GM19324 (cell line): ENCODE measurements at regions not wholly inside any gene's neighbourhood (a gene's known extent, or its start where the extent isn't known, plus 50 kb on each side); places are given as distances from the start of the nearest gene placed in this dataset.

Source experiments
- ATAC-seq: cut with Tn5 transposase; IDR thresholded peaks from one replicate; pipeline ENCODE4 v1.9.1; 2021; ENCODE audit warnings: mild to moderate bottlenecking, moderate library complexity; ENCODE audit not compliant: unreplicated experiment, low FRiP score

DNA sequence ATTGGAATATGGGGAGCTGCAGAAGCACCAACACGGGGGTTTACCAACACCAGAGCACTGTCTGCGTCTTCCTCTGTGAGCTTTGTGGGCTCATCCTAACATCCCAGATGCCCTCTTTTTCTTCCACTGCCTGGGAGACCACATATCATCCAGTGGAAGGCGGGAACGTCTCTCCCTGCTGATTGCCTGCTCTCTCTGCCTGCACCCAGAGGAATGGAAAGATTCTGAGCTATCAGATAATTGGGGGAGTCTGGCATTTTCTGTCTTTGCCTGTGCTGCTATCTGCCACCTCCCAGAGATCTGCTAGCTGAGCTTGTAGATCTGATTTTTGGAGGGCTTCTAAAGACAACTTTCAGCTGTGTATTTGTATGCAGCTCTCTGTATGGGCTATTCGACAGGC is 166.2 kb upstream of the PLXNA2 start:
- ATAC-seq, result no peak

DNA sequence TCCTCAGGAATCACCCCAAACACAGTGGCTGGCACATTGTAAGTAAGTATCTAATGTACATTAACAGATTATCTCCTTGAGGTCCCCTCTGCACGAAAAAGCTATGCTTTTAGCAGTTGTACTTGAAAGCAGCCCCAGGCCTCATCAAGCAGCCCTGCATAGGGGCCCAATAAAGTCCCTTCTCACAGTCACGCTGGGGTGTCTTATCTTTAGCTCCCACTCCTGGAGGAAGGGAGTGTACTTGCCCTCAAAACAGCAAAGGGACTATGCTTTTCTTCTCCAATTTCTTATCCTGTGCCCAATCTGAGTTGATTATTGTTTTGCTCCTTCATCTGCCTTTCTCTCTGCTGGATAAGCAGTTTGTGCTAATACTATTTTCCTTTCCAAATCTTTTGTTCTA is 168.8 kb upstream of the PLXNA2 start:
- no peak for ATAC-seq

DNA sequence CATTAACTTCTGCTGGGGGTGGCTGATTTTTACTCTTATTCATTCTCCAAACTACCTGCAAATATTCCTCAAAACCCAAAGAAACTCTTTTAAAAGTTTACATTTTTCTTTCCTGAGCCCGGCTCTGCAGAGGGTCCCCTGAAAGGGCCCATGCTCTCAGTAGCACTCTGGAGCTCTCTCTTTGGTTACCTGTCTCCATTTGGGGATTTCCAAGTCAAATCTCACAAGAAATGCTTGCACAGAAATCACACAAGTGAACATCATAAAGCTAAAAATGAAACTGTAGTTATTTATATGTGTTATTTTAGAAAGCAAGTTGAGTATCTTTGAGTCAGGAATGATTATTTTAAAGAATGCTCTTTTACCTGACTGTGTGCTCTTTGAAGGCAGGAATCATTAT is 174.5 kb upstream of the PLXNA2 start:
- ATAC-seq, result no peak

DNA sequence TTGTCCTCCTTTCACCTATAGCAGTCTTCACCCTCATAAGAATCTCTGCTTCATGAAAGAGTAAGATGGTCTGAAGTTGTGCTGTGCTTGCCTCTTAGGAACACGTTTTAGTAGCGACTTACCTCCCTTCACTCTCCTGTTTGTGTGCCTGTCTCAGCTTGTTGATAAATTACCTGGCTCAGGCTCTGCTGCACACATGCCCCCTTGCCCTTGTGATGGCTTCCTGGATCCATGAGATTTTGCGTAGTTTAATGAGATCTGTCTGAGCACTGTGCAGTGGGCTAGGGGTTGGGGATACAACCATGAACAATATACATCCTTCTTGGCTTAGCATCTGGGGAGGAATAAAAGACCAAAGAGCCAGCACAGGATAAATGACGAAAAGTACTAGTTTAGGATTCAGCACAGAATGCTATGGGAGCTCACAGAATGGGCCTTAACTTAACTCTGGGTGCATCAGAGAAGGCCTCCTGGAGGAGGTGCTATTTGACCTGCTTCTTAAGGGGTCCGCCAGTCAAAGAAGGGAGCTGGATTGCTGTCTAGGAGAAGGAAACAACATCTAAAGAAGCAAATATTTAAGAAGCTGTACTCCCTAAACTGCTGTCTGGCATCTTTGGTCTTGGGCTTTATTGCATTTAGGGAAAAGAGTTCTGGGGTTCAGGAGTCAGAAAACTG is 175.7 kb upstream of the PLXNA2 start:
- ATAC-seq, result no peak

DNA sequence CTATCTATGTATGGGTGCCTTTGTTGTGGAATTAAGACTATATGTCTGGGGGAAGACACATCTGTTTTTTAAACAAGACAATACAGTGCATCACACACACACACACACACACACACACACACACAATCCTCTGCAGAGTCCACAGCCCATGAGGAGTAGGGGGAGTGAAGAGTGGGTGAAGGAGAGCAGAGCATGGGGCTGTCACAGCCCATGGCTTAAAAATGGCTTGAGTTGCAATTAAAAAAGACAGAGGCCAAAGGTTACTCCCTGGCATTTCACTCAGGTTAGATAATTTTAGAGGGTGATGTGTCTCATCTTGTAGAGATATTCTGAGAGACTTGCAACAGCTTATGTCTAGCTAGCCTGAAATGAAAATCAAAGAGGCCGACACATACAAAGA is 176.5 kb upstream of the PLXNA2 start:
- ATAC-seq, result no peak

GRCh38 chr1:208421486-208421885 is 177.3 kb upstream of the PLXNA2 start:
- ATAC-seq, result no peak

GRCh38 chr1:208423526-208423925 is 179.3 kb upstream of the PLXNA2 start:
- no peak for ATAC-seq

DNA sequence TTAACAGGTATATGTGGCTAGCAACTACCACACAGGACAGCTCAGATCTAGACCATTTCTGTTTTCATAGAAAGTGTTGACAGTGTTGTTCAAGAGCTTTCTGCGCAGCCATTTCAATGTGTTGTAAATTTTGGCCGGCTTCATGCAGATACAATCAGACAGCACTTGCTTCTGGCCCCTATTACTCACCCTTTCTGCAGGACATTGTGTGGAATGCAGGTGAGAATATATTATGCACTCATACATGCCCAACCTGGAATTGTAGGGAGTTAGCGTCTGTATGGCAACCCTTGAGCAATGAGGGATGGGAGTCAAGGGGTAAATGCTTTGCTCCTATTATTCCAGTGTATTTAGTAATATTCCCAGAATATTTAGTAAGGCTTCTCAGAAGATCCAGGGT is 180.9 kb upstream of the PLXNA2 start:
- no peak for ATAC-seq

GRCh38 chr1:208430220-208430619 is 186.0 kb upstream of the PLXNA2 start:
- ATAC-seq, result no peak

GRCh38 chr1:208431721-208432120 is 187.5 kb upstream of the PLXNA2 start:
- no peak for ATAC-seq

DNA sequence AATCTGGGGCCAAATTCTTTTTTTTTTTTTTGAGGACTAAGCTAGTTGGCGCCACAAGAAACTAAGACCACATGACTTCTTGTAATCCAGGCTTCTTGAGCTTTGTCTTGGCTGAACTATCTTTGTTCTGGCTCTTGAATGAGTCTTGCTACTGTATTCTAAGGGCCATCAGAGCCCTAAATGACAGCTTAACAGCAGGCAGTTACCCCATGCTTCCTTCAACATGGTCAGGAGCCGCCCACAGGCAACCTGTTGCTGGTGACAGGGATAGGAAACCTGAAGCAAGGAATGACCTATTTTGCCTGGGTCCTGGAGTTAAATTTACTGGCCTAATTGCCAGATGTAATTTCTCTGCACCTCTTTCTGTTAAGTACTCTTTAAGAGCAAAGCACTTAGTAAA is 188.2 kb upstream of the PLXNA2 start:
- no peak for ATAC-seq

DNA sequence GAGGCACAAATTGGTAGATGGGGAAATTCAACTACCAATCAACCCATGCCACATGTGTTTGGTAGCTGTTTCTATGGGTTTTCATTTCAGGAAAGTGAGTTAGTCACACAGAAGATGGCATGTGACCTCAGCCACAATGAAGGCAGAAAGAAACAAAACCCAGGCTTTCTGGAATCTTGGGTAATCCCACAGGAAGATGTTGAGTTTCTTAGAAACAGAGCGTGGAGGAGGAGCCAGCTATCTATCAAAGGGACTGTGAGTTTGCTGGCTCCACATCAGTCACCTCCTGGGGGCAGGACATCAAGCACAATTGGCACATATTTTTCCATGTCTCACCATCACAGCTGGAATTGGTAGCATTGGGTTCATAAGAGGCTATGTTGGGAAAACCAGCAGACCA is 188.9 kb upstream of the PLXNA2 start:
- no peak for ATAC-seq

DNA sequence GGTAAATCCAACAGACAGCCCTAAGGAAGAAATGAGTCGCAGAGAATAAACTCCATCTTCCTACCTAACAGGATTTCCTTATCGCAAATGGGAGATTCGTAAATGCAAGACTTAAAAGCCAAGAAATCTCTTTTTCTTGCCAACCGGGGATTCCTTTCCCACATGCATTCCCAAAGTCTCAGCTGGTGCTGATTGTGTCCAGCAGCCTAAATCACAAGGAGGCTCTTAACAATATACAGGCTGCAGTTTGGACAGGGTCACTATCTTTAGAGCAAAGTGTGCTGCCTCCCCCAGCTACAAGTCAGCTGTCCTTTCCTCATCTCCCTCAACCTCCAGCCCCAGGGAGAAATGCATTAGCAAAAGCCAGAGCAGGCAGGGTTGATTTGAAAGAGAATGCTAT is 189.8 kb upstream of the PLXNA2 start:
- no peak for ATAC-seq

- ATAC-seq, result no peak
Measured at GRCh38 chr1:208437401-208437800, 193.2 kb upstream of the PLXNA2 start.

- ATAC-seq, result no peak
Measured at GRCh38 chr1:208438112-208438699, 194.0 kb upstream of the PLXNA2 start.

GRCh38 chr1:208445758-208446203 is 201.6 kb upstream of the PLXNA2 start:
- ATAC-seq, result no peak

DNA sequence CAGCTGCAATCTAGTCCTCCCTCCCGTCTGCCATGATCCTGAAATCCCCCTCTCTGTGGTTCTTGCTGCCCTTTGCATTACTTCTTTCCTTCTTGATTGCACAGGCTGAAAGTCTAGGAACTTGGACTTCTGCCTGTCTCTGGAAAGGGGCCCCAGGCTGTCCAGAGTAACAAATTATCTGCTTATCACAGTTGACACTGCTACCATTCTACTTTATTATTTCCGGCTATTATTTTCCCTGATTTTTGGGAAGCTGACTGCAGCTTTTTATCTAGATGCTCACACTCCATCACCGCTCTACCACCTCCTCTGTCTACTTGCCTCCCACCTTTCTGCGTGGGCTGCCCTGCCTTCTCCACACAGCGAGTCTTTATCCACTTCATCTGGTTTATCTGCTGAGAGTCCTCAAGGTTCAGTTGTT is 202.1 kb upstream of the PLXNA2 start:
- no peak for ATAC-seq

GRCh38 chr1:208448425-208448824 is 204.2 kb upstream of the PLXNA2 start:
- ATAC-seq, result no peak

GRCh38 chr1:208449951-208450350 is 205.8 kb upstream of the PLXNA2 start:
- ATAC-seq, result no peak

- ATAC-seq, result no peak
Measured at GRCh38 chr1:208450958-208451357, 206.8 kb upstream of the PLXNA2 start.

- ATAC-seq, result no peak
Measured at GRCh38 chr1:208455821-208456220, 211.6 kb upstream of the PLXNA2 start.

DNA sequence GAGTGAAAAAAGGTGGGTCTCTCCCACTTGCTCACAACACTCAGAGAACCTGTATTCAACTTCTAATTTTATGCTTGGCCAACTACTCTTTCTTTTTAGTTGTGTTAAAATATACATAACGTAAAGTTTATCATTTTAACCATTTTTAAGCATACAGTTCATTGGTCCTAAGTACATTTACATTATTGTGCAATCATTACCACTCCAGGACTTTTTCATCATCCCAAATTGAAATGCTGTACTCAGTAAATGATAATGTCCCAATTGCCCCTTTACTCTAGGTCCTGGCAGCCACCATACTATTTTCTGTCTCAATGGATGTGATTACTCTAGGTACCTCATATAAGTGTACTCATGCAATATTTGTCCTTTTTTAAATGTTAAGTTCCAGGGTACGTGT is 212.3 kb upstream of the PLXNA2 start:
- ATAC-seq, result no peak

GRCh38 chr1:208460823-208461222 is 216.6 kb upstream of the PLXNA2 start:
- no peak for ATAC-seq
